GM21619 (cell line): ENCODE measurements at regions not wholly inside any gene's neighbourhood (a gene's known extent, or its start where the extent isn't known, plus 50 kb on each side); places are given as distances from the start of the nearest gene placed in this dataset.

Source experiments
- ATAC-seq: cut with Tn5 transposase; IDR thresholded peaks from one replicate; pipeline ENCODE4 v1.9.1; 2021; ENCODE audit not compliant: unreplicated experiment

GRCh38 chr2:145851730-145852129 is 1331.8 kb upstream of the ZEB2 start:
- ATAC-seq = no peak

GRCh38 chr2:145849466-145849865 is 1329.5 kb upstream of the ZEB2 start:
- no peak for ATAC-seq

- ATAC-seq = no peak
These were observed 1327.1 kb upstream of the ZEB2 start for GRCh38 chr2:145846982-145847381.

- no peak for ATAC-seq
These were observed 1326.0 kb upstream of the ZEB2 start for GRCh38 chr2:145845923-145846322.

- no peak for ATAC-seq
These were observed 1325.4 kb upstream of the ZEB2 start for GRCh38 chr2:145845207-145845894.

GRCh38 chr2:145841973-145842372 is 1322.1 kb upstream of the ZEB2 start:
- no peak for ATAC-seq

- no peak for ATAC-seq
These were observed 1317.1 kb upstream of the ZEB2 start for GRCh38 chr2:145836986-145837385.

GRCh38 chr2:145835665-145836064 is 1315.7 kb upstream of the ZEB2 start:
- no peak for ATAC-seq

GRCh38 chr2:145832681-145833080 is 1312.8 kb upstream of the ZEB2 start:
- ATAC-seq = no peak

- ATAC-seq = no peak
These were observed 1310.0 kb upstream of the ZEB2 start for GRCh38 chr2:145829931-145830330.

GRCh38 chr2:145827235-145827634 is 1307.3 kb upstream of the ZEB2 start:
- no peak for ATAC-seq

GRCh38 chr2:145824384-145824783 is 1304.5 kb upstream of the ZEB2 start:
- no peak for ATAC-seq

- no peak for ATAC-seq
These were observed 1303.1 kb upstream of the ZEB2 start for GRCh38 chr2:145822892-145823534.

GRCh38 chr2:145820651-145821050 is 1300.7 kb upstream of the ZEB2 start:
- no peak for ATAC-seq

- ATAC-seq = no peak
These were observed 1299.1 kb upstream of the ZEB2 start for GRCh38 chr2:145818890-145819504.

- no peak for ATAC-seq
These were observed 1296.0 kb upstream of the ZEB2 start for GRCh38 chr2:145815933-145816332.

- ATAC-seq = no peak
These were observed 1293.6 kb upstream of the ZEB2 start for GRCh38 chr2:145813481-145813880.

- no peak for ATAC-seq
These were observed 1292.2 kb upstream of the ZEB2 start for GRCh38 chr2:145812165-145812554.

- ATAC-seq = no peak
These were observed 1291.6 kb upstream of the ZEB2 start for GRCh38 chr2:145811276-145812164.

- no peak for ATAC-seq
These were observed 1288.0 kb upstream of the ZEB2 start for GRCh38 chr2:145807968-145808367.

GRCh38 chr2:145807554-145807953 is 1287.6 kb upstream of the ZEB2 start:
- no peak for ATAC-seq
